NCI-H1417 (cell line): ENCODE measurements at regions not wholly inside any gene's neighbourhood (a gene's known extent, or its start where the extent isn't known, plus 50 kb on each side); places are given as distances from the start of the nearest gene placed in this dataset.

Source experiments
- DNase-seq, 3 experiments: peaks; one replicate each; lab custom pipeline; 2025; lab: John Stamatoyannopoulos, UW

GRCh38 chr16:13863075-13863765, 56.7 kb upstream of the ERCC4 start:
- no peak for DNase-seq

GRCh38 chr16:13864689-13865088, 55.3 kb upstream of the ERCC4 start:
- DNase-seq = no peak

GRCh38 chr16:13866073-13866472, 53.9 kb upstream of the ERCC4 start:
- DNase-seq = peak; percentile 26 to 79 (median 55)
